GM18907 (cell line): ENCODE measurements at regions not wholly inside any gene's neighbourhood (a gene's known extent, or its start where the extent isn't known, plus 50 kb on each side); places are given as distances from the start of the nearest gene placed in this dataset.
"Not testable (repeated sequence)": the region's sequence is repeated elsewhere in the genome, so short reads cannot be mapped to it uniquely, and the experiment has no call there.

ENCODE experiments used
- ATAC-seq: cut with Tn5 transposase; IDR thresholded peaks from one replicate; pipeline ENCODE4 v1.9.1; 2021; ENCODE audit warnings: mild to moderate bottlenecking, moderate library complexity; ENCODE audit not compliant: unreplicated experiment

GRCh38 chr6:144896871-144897270 is 611.7 kb downstream of the UTRN start:
- ATAC-seq, result no peak

- no peak for ATAC-seq
Observed at GRCh38 chr6:144897441-144897921, 612.3 kb downstream of the UTRN start.

- ATAC-seq, result no peak
Observed at GRCh38 chr6:144898052-144898689, 613.0 kb downstream of the UTRN start.

- ATAC-seq, result no peak
Observed at GRCh38 chr6:144898741-144899140, 613.6 kb downstream of the UTRN start.

GRCh38 chr6:144899161-144899560 is 614.0 kb downstream of the UTRN start:
- no peak for ATAC-seq

- no peak for ATAC-seq
Observed at GRCh38 chr6:144901412-144901811, 616.3 kb downstream of the UTRN start.

GRCh38 chr6:144908004-144908403 is 622.9 kb downstream of the UTRN start:
- no peak for ATAC-seq

GRCh38 chr6:144909753-144910285 is 624.7 kb downstream of the UTRN start:
- no peak for ATAC-seq

- no peak for ATAC-seq
Observed at GRCh38 chr6:144911322-144911721, 626.2 kb downstream of the UTRN start.

- no peak for ATAC-seq
Observed at GRCh38 chr6:144912474-144912873, 627.3 kb downstream of the UTRN start.

GRCh38 chr6:144918073-144918472 is 632.9 kb downstream of the UTRN start:
- ATAC-seq, result no peak

- no peak for ATAC-seq
Observed at GRCh38 chr6:144919560-144919959, 634.4 kb downstream of the UTRN start.

- ATAC-seq, result no peak
Observed at GRCh38 chr6:144920391-144920961, 635.3 kb downstream of the UTRN start.

- no peak for ATAC-seq
Observed at GRCh38 chr6:144921206-144921975, 636.3 kb downstream of the UTRN start.

GRCh38 chr6:144922120-144922722 is 637.1 kb downstream of the UTRN start:
- ATAC-seq, result no peak

GRCh38 chr6:144922771-144923490 is 637.8 kb downstream of the UTRN start:
- not testable (repeated sequence) for ATAC-seq

GRCh38 chr6:144923491-144923787 is 638.3 kb downstream of the UTRN start:
- ATAC-seq, result not testable (repeated sequence)

GRCh38 chr6:144928847-144929246 is 643.7 kb downstream of the UTRN start:
- no peak for ATAC-seq

- ATAC-seq, result no peak
Observed at GRCh38 chr6:144929262-144929661, 644.1 kb downstream of the UTRN start.

GRCh38 chr6:144931172-144932035 is 646.3 kb downstream of the UTRN start:
- peak; percentile 71 for ATAC-seq
